Activated CD4-positive, CD25-positive, alpha-beta regulatory T cell (primary cell): ENCODE measurements at regions not wholly inside any gene's neighbourhood (a gene's known extent, or its start where the extent isn't known, plus 50 kb on each side); places are given as distances from the start of the nearest gene placed in this dataset.
"Not testable (repeated sequence)": the region's sequence is repeated elsewhere in the genome, so short reads cannot be mapped to it uniquely, and the experiment has no call there.

ENCODE experiments used
- DNase-seq, 4 experiments: peaks; one replicate each; lab custom pipeline; 2025; lab: John Stamatoyannopoulos, UW

DNA sequence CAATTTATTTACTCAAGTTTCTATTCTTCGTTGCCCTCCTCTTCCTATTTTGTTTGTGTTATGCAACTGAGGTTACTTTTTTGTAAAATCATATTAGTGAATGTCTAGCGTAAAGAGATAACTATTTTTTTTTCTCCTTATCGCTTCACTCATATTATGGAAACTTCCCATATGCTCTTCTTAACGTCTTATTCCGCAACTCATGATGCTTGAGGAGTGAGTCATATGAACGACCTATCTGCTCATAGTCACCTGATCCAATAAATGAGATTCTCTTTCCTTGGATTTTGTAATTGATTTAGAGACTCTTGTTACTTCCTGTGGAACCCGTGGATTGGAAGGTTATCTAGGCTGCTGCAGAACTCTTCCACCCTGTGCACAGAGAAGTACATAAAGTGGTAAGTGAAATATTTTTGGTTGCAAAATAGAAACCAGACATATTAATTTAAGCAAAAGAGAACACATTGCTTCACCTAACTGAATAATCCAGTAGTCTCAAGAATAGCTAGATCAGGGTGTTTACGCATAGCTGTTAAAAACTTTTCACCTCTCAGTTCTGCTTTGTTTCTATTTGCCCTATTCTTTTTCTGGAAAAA, 719.3 kb upstream of the SGO1 start:
- no peak for DNase-seq

DNA sequence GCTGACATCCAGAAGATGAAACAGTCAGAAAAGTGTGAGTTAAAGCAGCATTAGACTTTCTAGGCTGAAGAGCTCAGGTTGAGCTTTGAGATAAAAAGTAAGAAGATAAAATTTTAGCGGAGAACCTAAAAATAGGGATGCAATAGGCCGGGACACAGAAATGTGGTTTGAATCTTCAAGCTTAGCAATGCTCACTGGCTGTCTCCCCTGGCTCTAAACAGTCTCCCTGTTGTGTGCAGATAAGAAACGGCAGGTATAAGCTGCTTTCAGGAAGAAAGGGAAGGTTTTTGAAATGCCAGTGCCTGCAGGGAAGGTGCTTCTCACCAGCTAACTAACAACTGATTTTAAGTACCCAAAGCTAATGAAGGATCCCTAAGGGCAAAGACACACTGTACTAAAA, 718.7 kb upstream of the SGO1 start:
- DNase-seq = no peak

DNA sequence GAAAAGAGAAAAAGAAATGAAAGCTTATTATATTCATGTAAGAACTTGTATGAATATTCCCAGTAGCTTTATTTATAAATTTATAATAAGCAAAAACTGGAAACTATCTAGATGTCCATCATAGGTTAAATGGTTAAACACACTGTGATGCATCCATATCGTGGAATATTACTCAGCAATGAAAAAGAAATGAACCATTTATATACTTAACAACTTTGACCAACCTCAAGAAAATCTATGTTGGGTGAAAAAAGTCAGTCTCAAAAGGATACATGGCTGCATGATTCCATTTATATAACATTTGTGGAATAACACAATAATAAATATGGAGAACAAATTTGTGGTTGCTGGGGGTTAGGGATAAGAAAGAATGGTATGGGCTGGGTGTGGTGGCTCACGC, 713.0 kb upstream of the SGO1 start:
- no peak for DNase-seq

DNA sequence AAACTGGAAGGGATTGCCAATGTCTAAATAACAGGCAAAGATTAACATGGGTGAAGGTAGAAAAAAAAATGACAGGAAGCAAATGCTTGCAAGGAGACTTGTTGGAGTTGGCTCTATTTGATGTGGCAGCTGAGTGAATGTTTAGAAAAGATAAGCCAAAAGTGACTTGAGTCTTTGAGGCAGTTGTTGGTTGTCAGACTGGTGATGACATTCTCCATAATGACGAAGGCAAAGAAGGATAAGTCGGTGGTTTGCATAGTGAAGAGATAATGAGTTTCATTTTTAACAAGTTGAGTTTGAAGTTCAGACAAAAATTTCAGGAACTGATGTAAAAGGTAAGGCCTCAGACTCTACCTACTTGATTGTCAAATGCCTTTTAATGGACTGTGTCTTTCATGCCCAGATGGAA, 704.1 kb upstream of the SGO1 start:
- DNase-seq = no peak

DNA sequence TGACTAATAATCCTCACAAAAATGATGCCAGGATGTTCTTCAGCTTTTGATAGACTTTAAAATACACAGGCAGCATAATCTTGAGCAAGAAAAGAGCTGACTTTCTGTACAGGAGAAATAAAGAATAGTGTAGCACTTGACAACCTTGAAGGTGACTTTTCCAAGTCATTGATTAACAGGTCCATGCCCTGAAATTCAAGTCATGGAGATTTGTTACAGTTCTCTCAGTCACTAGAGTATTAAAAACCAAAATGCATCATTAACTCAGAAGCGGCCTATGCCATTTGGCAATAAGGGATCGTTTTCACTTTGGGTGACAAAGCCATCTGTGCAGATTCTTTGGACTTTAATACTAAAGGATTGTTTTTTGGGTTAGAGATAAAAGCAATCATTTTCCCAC, 692.7 kb upstream of the SGO1 start:
- no peak for DNase-seq

DNA sequence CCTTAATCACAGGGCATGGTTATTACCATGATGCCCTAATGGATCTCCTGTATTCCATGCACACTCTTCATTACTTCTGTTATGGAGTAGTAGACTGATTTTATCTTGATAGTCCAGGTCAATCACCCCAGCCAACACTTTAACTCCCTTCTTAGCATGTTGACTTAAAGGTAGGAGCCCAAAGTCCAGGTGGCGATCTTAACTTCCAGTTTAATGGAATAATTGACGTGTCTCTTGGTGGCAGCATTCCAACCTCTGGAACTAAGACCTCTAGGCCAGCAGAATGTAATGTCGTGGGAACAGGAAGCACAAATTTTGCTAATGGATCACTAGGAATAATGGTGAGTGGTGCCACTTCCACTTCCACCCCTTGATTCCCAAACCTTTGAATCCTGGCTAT, 687.2 kb upstream of the SGO1 start:
- DNase-seq = no peak

DNA sequence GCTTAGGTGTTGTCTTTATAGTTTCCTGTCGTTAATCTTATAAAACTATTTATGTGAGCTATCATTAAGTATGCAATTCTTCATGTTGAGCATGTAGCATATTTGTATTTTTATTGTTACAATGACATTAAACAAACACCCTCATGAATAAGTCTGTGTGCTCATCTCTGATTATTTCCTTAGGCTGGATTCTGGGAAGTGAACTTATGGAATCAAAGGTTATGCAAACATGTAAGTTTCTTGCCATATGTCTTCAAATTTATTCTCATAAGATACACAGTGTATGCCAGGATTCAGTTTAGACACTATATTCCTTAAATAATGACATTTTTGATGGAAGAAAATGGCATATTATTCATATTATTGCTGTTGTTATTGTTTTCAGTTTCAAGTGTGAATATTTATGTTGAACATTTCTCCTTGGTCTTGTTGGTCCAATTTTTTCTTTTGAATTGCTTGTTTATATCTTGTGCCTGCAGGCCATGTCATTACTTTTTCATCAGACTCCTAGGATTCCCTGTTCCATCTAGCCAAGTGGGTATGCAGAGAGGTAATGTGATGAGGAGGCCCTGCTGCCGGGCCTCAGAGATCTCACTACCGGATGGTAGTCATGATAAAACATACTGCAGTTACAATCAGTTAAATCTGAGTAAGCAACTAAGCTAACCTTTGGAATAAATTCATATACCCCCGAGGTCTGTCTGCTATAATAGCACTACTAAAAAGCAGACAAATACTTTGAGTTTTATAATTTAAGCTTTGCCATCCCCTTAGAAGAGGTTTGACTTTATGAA, 684.3 kb upstream of the SGO1 start:
- no peak for DNase-seq

DNA sequence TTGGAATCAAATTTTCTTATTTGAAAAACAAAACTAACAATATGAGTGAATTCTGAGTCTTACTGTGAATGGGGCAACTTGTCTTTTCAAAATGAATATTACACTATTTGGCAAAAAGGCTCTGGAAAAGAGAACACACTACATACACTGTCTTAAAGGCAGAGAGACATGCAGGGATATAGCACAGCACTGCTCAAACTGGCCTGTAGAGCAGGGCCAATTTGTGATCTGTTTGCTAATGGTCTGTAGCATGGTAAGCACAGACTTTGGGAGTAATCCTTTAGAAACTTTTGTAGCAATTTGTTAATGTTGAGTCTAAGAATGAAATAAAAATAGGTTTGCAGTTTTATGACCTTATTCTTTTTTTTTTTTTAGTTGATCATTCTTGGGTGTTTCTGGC, 679.8 kb upstream of the SGO1 start:
- DNase-seq = no peak

DNA sequence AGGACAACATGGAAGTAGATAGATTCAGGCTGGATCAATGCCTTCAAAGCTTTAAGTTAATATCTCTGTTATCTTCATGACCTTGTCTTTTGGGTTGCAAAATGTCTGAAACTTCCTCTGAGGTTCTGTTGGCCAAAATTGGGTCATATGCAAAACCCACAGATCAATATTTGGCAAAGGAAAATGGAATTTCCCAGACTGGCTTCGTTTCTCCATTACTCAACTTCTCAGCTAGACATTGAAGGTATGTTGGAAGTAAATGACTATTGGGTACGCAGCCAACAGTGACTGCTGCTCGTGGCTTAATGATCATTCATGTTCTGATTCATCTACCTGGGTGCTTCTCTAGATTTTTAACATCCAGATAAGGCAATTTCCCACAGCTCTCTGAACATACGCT, 675.4 kb upstream of the SGO1 start:
- no peak for DNase-seq

DNA sequence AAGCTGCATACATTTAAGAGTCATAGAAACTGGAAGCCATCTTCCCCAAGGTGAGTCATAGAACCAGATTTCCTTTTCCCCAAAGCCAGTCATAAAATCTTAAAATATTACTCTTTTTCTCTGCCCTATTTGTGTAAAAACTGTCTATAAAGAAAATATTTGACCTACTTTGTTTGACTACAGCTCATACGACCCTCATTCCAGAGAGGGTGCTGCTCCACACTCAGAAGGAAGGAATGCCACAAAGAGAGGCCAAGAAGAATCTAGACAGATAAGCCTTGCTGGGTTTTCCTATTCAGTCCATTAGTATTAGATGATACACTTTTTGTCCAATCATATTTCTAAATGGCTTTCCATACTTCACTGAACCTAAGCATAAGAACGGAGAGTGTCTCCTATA, 671.6 kb upstream of the SGO1 start:
- no peak for DNase-seq

DNA sequence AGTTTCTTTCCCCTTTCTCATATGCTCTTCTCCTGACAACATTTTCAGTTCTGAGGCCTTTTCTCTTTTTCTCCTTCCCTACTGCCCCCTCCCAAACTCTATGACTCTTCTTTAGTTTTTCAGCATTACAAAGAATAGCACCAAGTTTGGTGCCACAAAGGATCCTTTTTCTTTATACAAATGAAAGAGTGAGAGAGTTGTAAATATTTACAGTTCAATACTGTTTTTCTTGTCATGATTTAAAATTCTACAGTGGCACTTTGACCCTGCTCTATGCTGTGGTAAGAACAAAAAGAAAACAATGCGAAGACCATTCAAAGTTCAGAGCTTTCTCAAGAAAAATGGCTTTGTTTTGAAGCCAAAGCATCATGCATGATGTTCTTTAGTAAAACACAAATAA, 667.9 kb upstream of the SGO1 start:
- no peak for DNase-seq

DNA sequence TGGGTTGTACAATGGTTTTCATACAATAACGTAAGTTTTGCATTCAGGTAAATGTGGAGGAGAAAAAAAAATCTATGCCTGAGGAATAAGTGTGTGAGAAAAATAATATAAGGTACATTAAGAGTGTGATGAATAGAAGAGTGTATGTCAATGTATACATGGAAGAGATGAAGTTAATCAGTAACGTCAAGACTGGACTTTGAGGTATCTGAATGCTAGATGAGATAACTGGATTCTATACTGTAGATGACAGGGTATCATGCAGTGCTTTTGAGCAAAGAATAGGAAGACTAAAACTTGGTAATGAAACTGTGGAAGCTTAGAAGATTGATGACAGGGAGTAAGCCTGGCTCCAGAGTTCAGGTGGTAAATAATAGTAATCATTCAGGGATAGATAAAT, 666.7 kb upstream of the SGO1 start:
- DNase-seq = no peak

DNA sequence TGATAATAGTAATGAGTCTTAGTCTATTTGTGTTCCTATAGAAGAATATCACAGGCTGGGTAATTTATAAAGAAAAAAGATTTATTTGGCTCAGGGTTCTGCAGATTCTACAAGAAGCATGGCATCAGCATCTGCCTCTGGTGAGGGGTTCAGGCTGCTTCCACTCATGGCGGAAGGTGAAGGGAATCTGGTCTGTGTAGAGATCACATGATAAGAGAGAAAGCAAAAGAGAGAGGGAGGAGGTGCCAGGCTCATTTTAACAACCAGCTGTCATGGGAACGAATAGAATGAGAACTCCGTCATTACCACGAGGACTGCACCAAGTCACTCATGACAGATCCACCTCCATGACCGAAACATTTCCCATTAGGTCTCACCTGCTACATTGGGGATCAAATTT, 664.0 kb upstream of the SGO1 start:
- no peak for DNase-seq

DNA sequence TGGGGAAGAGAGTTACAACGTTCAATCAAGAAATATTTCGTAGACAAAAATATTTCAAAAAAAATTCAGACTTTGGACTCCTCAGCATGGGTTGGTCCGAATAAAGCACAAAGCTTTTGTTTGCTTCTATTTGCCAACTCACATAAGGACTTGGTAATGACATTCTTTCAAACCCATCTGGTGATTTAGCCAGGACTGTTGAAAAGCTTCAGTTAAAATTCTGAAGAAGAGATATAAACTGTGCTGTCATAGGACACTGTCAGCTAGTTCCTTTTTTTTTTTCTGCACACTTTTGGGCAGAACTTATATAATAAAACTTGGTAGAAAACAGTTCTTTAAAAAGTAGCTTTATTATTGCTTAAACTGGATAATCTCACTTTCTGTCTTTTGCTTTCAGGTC, 660.8 kb upstream of the SGO1 start:
- DNase-seq = no peak

DNA sequence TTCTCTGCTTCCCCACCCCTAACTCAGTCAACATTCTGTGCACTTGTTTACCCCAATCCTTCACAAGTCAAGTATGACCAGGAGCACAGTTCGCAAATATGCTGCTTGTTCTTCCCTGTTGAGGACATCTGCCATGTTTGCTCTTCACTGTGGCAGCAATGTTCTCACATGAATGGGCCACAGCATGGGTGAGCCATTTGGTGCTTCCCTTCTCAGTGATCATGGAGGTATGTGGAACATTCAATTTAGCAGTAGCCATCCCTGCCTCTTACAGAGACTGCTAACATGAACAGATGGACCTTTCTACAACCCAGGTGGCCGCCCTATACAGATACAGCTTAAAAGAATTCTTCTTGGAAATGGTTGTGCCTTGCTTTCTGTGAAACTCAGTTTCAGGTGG, 660.1 kb upstream of the SGO1 start:
- no peak for DNase-seq

DNA sequence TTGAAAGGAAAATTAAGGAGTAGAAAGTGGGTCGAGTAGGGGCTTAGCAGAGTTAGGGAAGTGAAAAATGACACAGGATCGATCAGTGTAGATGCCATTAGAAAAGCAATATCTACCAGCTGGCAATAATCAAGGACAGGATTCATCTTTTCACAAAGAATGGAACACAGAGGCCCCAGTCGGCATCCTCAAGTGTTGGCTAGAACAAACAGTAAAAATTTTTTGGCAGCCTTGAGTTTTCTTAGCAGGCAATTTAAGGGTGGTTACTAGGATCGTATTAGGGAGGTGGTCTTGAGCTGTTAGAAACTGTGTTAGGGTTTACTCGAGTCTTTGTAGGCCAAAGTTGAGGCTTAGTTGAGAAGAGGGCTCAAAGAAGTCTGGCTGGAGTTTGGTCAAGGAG, 658.8 kb upstream of the SGO1 start:
- no peak for DNase-seq

DNA sequence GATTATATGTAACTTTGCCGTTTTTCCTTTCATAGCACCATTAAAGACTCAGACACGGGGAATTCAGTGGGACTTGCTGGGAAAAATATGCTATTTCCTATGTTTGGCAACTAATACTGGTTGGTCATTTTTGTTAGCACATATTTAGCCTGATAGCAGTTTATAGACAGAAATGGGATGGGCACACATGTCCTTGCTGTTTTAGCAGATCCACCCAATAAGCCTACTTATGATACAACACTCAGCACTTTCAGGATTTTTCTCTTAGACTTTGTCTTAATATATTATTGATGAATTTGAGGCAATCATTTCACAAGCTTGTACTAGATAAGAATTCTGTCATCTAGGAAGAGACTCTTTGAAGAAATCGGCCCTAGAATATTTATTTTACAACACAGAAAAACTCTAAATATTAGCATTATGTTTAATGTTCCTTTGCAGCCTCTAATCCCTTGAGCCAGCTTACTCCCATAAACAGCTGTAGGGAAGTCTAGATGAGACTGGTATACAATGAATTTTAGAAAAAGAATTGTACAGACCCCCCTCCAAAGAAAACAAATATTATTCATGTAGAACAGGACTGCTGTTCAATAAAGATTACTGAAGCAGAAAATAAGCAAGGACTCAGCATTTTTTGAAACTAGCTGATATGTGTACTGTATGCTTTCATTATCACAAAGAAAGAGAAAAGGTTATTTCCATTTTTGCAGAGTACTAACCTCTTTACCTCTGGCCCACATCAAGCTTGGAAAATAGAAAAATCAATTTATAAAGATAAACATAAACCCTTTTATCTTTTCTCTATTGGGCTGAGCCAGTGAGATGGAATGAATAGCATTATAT, 656.8 kb upstream of the SGO1 start:
- DNase-seq = no peak

DNA sequence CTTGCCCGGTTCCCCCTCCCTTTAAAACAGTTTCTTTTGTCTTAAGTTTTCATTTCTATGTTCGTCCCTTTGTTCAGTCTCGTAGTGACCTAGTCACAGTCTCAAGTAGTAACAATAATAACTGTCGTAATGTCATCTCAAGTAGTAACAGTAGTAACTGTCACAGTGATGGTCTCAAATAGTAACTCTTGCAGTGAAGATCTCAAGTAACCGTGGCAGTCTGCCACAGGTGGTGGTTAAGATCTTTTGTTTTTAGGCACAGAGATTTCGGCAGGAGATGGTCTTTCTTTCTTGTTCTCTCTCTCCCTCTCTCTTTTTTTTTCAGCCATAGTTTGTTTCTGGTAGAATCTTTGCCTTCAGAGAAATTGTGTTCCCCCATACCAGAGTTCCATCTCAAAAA, 656.0 kb upstream of the SGO1 start:
- no peak for DNase-seq

DNA sequence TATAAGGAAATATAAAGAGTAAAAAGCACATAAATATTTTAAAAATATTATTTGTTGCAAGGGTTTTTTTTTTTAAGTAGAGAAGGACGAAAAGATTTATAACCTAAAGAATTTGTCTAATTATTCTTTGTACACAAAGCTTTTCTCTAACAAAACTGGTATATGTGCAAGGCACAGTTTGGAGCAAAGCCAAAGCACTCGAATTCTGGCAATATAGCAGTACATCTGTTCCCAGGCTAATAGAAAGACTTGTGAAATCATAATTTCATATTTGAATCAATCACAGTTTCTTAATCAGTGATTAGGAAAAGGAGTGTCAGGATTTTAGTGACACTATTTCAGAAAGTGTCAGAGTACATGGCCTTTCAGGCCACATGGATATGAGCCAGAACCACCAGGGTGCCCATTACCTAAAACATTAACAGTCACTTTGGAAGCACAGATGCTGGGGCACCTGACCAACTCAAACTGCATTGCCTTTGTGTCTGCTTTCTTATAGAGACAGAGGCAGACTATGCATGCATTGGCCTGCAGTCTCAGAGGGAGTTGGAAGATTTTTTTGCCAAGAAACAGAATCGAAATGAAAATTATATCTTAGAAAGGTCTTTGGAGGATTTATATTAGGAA, 651.8 kb upstream of the SGO1 start:
- DNase-seq = no peak

DNA sequence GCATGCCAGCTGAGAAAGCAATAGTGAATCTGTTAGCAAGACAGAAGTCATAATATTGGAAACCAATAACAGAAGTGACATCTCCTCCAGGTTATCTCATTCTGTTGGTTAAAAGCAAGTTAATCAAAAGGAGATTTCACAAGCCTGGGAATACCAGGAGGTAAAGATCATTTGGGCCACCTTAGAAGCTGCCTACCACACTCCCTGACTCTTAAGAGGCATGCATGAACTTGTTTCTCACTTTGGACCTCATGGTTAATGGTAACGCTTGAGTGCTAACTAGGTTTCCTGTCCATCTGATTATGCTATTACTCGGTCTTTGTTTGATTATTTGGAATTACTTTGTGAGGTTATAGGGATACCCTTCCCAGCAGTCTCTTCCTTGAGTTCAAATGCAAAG, 650.8 kb upstream of the SGO1 start:
- no peak for DNase-seq

DNA sequence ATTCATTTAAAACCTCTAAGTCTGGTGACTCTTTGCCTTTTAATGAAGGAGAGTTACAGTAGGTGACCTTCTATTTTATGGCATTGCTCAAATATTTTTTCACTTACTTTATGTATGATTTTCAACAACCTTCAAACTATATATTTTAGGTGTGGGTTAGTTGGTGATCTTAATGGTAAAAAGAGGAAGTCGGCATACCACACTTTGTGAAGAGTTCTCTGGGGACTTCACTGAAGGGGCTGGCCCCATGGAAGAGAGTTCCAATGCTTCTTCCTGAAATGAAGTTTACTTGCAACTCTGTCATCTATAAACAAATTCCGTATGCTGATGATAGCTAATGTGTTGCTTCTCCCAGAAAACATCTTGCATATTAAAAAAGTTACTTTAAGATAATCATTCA, 647.0 kb upstream of the SGO1 start:
- DNase-seq = no peak

DNA sequence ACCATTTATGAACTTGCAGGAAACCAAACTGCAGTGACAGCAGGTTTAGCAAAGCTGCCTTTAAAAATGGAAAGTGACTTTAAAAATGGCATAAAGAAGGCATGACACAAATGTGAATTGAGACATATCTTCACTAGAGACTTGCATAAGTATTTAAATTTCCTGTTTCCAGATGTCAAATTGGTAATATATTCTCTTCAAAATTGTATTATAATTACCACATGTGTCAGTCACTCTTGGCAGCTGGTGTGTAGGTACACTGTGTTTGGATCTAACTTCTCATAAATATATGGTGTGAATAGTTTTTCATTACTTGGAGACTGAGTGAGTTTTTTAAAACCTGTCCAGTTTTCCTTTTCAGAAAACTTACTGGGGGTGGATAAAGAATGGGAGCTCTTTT, 636.2 kb upstream of the SGO1 start:
- no peak for DNase-seq

DNA sequence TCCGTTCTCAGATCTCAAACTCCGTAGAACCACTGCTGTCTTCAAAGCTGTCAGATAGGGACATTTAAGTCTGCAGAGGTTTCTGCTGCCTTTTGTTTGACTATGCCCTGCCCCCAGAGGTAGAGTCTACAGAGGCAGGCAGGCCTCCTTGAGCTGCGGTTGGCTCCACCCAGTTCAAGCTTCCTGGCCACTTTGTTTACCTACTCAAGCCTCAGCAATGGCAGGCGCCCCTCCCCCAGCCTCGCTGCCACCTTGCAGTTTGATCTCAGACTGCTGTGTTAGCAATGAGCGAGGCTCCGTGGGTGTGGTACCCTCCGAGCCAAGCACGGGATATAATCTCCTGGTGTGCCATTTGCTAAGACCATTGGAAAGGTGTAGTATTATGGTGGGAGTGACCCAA, 634.9 kb upstream of the SGO1 start:
- DNase-seq = not testable (repeated sequence)
